Cerebellar cortex (tissue), 1 donor: ENCODE measurements at regions not wholly inside any gene's neighbourhood (a gene's known extent, or its start where the extent isn't known, plus 50 kb on each side); places are given as distances from the start of the nearest gene placed in this dataset.
"Not testable (repeated sequence)": the region's sequence is repeated elsewhere in the genome, so short reads cannot be mapped to it uniquely, and the experiment has no call there.

ENCODE experiments used
- DNase-seq: peaks from one replicate; pipeline ENCODE4 v3.0.0-alpha.2; 2015; ENCODE audit warnings: low spot score

- no peak for DNase-seq
These were observed 294.8 kb upstream of the G2E3 start for GRCh38 chr14:30264161-30264560.

GRCh38 chr14:30266290-30266689, 292.7 kb upstream of the G2E3 start:
- DNase-seq, result no peak

GRCh38 chr14:30267141-30267540, 291.8 kb upstream of the G2E3 start:
- DNase-seq, result no peak

GRCh38 chr14:30270200-30271161, 288.5 kb upstream of the G2E3 start:
- DNase-seq, result peak; percentile 58

GRCh38 chr14:30271811-30272323, 287.1 kb upstream of the G2E3 start:
- no peak for DNase-seq

- DNase-seq, result no peak
These were observed 285.8 kb upstream of the G2E3 start for GRCh38 chr14:30272848-30273832.

- DNase-seq, result no peak
These were observed 283.4 kb upstream of the G2E3 start for GRCh38 chr14:30275604-30276003.

GRCh38 chr14:30277268-30277667, 281.7 kb upstream of the G2E3 start:
- no peak for DNase-seq

GRCh38 chr14:30278856-30279255, 280.1 kb upstream of the G2E3 start:
- not testable (repeated sequence) for DNase-seq

GRCh38 chr14:30283822-30284446, 275.0 kb upstream of the G2E3 start:
- peak; percentile 21 for DNase-seq

GRCh38 chr14:30284808-30285207, 274.1 kb upstream of the G2E3 start:
- DNase-seq, result no peak

GRCh38 chr14:30287579-30288445, 271.1 kb upstream of the G2E3 start:
- DNase-seq, result no peak

- no peak for DNase-seq
These were observed 269.0 kb upstream of the G2E3 start for GRCh38 chr14:30290001-30290400.

- DNase-seq, result no peak
These were observed 267.7 kb upstream of the G2E3 start for GRCh38 chr14:30291216-30291615.

GRCh38 chr14:30292541-30292940, 266.4 kb upstream of the G2E3 start:
- no peak for DNase-seq

GRCh38 chr14:30295980-30296379, 263.0 kb upstream of the G2E3 start:
- DNase-seq, result no peak

- no peak for DNase-seq
These were observed 262.0 kb upstream of the G2E3 start for GRCh38 chr14:30296931-30297405.

- DNase-seq, result no peak
These were observed 260.8 kb upstream of the G2E3 start for GRCh38 chr14:30297876-30298795.

- DNase-seq, result no peak
These were observed 259.0 kb upstream of the G2E3 start for GRCh38 chr14:30299915-30300314.

- DNase-seq, result no peak
These were observed 255.6 kb upstream of the G2E3 start for GRCh38 chr14:30303350-30303749.
